HG03066 (cell line): ENCODE measurements at regions not wholly inside any gene's neighbourhood (a gene's known extent, or its start where the extent isn't known, plus 50 kb on each side); places are given as distances from the start of the nearest gene placed in this dataset.

ENCODE experiments used
- ATAC-seq: cut with Tn5 transposase; IDR thresholded peaks from one replicate; pipeline ENCODE4 v1.9.1; 2021; ENCODE audit warnings: low read depth; ENCODE audit not compliant: unreplicated experiment

DNA sequence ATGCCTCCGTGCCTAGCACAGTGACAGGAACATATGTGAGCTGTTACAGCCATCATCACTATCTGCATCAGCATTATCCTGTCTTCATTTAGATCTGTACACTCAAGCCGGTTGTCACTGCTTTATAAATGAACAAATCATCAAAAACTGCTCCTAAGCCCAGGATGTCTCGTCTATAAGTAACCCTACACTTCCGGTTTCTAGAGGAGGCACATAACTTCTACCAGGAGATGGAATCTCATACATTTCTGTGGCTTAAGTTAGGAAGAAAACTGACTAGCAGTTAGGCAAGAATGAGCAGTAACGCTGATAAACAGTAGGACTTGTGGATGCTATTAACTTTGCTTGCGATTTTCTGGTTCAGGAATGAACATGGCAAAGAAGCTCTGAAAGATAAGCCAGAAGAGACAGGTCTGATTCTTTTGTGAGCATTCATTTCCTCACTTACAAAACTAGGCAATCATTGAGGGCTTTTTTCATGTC, 1199.2 kb downstream of the SORCS3 start:
- no peak for ATAC-seq

DNA sequence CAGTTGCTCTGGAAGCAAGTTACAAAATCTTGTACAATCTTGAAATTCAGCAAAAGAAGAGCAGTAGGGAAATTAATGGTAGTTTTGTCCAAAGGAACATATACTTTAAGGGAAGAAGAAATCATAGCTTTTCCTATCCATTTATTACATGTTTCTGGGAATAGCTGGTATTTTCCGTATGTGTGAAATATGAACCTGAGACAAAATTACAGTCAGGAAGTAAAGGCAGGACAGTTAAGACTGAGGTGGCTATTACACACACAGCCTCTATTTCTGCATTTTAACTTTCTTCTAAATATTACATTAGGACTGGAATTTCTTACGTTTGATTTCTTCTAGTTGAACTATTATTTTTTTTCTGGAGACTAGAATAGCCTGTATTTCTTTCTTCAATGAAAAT, 1197.3 kb downstream of the SORCS3 start:
- ATAC-seq = no peak

DNA sequence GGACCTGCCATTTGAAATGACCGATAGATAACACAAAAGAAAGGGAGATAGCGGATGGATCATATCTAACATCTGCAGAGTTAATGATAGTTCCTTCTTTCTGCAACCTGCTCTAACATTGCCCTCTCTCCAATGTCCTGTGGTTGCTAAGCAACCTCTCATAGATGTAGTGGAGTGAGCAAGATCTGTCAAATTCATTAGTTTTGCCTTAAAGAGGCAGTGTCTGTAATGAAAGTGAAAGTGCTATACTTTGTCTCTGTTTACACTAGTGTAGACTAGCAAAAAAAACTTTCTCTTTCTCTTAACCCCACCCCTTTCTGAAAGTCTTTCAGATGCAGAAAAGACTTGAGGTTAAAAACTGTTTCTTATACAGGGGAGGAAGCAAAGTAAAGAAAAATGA, 1196.9 kb downstream of the SORCS3 start:
- ATAC-seq = peak; percentile 92

- ATAC-seq = no peak
Observed at GRCh38 chr10:105834261-105835059, 1193.4 kb downstream of the SORCS3 start.

- no peak for ATAC-seq
Observed at GRCh38 chr10:105827133-105827532, 1186.0 kb downstream of the SORCS3 start.

DNA sequence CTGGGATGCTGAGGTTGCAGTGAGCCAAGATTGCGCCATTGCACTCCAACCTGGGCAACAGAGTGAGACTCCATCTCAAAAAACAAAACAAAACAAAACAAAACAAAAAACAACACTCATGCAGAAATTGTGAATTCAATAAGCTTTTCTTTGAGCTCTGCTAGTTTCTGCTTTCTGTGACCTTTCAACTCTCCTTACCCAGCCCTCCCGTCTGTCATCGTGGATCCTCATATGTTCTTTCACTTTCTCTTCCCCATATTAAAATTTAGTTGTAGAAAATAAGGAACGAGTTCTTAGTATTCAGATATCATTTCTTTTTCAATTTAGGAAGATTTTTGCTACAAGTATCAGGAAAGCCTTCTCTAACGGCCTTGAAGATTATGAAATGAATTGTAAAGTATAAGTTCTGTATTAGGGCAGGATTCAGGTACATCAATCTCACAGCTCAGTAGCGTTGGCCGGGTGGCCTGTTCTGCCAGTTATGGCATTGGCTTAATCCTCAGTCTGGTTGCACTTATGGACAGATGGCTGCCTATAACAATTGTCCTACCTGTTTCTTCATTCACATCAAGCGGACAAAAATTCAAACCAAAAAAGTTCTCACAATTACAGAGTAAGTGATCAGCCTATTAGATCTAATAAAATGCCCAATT, 1167.0 kb downstream of the SORCS3 start:
- ATAC-seq = no peak

- no peak for ATAC-seq
Observed at GRCh38 chr10:105803206-105803605, 1162.1 kb downstream of the SORCS3 start.

GRCh38 chr10:105800641-105801040, 1159.6 kb downstream of the SORCS3 start:
- no peak for ATAC-seq

- no peak for ATAC-seq
Observed at GRCh38 chr10:105798328-105798889, 1157.3 kb downstream of the SORCS3 start.

DNA sequence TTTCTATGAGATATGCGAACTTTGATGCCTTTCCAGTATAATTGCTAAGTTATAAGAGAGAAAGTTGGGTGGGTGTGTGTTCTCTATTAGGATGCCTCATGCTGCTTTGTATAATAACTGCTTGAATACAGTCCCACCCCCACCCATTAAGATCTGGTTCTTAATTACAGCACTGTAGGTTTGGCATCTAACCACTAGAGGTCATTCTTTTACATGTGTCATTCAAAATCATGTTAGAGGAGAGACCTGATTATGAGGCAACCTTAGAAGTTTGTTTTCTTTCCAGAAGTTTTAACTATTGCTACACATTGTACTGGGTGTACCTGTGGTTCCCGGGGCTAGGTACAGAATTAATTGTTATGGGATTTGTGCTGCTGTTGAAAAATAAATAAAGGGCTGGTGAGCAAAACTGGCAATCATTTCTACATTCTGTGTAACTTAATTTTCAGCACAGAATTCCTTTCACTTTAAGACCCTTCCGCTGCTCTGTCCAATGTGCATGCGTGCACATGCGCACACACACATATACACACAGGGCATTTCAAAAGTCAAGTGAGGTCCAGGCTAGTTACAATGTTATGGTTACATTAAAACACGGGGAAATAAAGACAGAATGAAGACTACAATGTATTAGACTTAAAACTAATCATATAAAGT, 1156.3 kb downstream of the SORCS3 start:
- ATAC-seq = peak; percentile 73

GRCh38 chr10:105793071-105793470, 1152.0 kb downstream of the SORCS3 start:
- ATAC-seq = no peak

GRCh38 chr10:105785721-105786120, 1144.6 kb downstream of the SORCS3 start:
- ATAC-seq = no peak

- no peak for ATAC-seq
Observed at GRCh38 chr10:105783936-105784483, 1142.9 kb downstream of the SORCS3 start.

DNA sequence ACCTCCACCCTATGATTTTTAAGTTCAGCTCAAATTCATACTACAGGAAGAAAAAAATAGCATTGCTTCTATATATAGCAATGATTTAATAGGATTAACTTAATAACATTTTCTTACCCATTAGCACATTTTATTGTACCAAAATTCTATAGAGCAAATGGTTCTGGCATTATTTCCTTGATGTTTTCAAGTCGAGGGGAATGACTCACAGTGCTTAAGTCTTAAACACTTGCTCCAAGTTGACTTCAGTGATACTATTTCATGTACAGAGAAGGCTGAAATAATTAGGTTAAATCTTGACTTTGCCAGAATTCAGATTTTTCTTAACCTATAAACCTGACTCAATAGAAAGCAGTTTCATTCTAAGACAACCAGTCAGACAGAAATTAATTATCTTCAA, 1133.8 kb downstream of the SORCS3 start:
- no peak for ATAC-seq

DNA sequence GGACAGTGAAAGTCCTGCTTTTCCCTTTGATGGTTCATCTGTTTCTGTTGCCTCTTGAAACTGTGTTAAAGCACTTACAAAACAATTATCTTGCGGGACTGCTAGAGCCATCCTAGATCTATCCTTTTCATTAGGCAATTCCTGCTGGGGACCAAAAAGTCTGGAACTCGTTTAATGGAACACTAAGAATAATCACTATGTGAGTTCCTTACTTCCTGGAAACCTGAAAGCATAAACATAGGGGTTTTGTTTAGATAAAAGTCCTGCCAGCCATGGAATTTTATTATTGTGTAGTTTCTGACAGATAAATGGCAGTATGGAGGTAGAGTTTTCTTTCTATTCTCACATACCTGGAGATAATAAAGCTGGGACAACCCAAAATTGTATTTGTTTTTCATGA, 1133.3 kb downstream of the SORCS3 start:
- ATAC-seq = no peak

DNA sequence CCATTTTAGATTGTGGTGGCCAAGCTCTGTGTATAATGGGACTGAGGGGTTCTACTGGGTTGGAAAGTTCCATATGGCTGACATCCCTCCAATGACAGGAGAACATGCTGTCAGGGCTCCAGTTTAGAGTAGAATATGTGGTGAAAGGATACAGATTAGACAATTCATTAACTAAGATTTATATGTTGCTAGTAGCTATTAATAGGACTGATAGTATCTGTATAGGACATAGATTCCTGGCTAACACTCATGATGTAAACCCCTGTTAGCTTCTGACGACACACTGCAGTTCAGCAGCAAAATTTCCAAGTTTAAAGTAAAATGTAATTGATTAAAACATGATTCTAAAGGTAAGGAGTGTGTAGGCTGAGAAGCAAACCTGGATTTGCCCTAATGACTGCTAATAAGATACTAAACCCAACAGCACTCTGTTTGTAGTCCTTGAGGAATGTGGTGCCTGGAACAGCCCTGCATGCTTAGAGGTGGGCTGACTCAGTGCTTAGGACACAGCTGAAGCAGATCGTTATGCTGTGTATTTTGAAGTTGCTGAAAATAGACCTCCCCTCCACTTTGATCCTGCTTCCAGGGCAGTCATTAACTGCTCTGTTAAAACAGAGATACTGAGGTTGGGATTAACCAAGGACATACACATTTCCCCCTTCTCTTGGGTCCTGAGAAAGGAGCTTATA, 1129.6 kb downstream of the SORCS3 start:
- ATAC-seq = no peak

DNA sequence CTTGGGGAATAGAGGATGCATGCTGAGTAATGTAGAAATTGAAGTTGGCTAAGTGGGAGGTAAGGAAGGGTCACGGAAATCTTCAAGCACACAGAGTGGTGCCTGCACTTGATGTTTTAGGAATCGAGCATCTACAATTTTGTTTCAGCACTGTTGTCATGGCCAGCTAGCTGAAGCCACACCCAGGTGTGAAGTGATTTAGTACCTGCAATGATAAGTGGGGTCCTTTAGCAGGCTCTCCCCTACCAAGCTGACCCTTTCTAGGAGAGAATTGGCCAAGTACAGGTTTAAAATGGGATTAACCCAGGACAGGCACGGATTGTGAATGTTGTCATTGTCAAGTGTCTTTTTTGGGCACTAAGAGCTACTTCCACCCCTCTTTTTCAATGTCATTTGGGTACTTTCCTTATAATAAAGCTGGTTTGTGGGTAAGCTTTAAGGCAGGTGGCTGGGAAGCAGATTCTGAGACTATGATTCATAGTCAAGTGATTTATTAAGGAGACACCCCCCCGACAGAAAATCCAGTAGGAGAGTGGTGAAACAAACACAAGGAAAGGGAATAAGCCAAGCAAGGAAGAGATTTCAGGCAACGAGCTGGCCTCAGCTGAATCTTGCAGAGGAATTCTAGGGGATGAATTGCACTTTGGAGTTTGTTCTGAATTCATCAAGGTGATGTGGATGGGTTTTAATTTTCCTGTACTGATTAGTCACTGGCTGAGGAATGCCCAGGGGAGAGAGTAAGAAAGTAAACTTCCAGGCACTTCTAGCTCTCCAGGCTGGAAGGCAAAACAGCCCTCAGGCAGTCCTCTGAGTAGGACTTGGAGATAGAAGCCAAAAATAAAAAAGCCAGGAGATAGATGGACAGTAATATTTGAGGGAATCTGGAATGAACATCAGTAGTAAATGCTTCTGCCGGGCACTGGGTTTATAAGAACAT, 1128.4 kb downstream of the SORCS3 start:
- ATAC-seq = no peak

GRCh38 chr10:105763611-105764010, 1122.5 kb downstream of the SORCS3 start:
- no peak for ATAC-seq

DNA sequence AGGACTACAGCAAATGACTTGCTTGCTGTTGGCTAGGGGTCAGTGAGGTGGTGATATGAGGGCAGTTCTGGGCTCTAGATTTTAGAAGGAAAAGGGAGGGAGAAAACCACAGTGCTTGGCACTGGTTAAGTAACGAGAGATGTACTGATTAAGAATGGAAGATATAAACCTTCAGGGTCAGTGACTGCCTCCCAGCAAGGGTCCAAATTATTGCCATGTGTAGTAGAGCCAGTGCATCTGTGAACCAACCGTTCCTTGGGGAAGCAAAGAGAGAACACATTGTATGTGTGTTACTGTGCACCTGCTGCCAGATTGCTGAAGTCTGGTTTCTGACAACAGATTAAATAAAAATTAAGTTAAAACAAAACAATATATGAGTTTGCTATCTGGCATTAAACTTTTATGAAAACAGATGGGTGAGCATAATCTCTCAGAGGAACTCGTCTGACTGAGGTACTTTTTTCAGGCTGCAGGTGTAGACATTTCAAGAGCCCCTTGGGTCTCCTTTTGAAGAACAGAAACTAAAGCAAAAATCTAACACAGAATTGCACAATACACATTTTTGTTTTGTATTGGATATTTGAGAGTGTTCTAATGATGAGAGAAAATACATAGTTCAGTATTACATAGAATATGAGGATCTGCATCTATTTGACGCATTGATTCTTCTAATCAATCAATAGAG, 1120.6 kb downstream of the SORCS3 start:
- ATAC-seq = no peak
